GM19035 (cell line): ENCODE measurements at regions not wholly inside any gene's neighbourhood (a gene's known extent, or its start where the extent isn't known, plus 50 kb on each side); places are given as distances from the start of the nearest gene placed in this dataset.

Experiments
- ATAC-seq: cut with Tn5 transposase; IDR thresholded peaks from one replicate; pipeline ENCODE4 v1.9.1; 2021; ENCODE audit not compliant: unreplicated experiment

- ATAC-seq = no peak
Measured at GRCh38 chr21:16402752-16403151, 673.0 kb downstream of the USP25 start.

GRCh38 chr21:16404776-16405175, 675.0 kb downstream of the USP25 start:
- no peak for ATAC-seq

- ATAC-seq = no peak
Measured at GRCh38 chr21:16406355-16406754, 676.6 kb downstream of the USP25 start.

- no peak for ATAC-seq
Measured at GRCh38 chr21:16407403-16408240, 677.8 kb downstream of the USP25 start.

- no peak for ATAC-seq
Measured at GRCh38 chr21:16408280-16408679, 678.5 kb downstream of the USP25 start.

GRCh38 chr21:16409352-16409751, 679.6 kb downstream of the USP25 start:
- ATAC-seq = no peak

GRCh38 chr21:16418226-16418625, 688.4 kb downstream of the USP25 start:
- ATAC-seq = no peak

- no peak for ATAC-seq
Measured at GRCh38 chr21:16418642-16419041, 688.9 kb downstream of the USP25 start.

- ATAC-seq = no peak
Measured at GRCh38 chr21:16419188-16419921, 689.6 kb downstream of the USP25 start.

- no peak for ATAC-seq
Measured at GRCh38 chr21:16420031-16420724, 690.4 kb downstream of the USP25 start.

- ATAC-seq = no peak
Measured at GRCh38 chr21:16421007-16421406, 691.2 kb downstream of the USP25 start.

GRCh38 chr21:16421965-16422364, 692.2 kb downstream of the USP25 start:
- no peak for ATAC-seq

- ATAC-seq = no peak
Measured at GRCh38 chr21:16422702-16423101, 692.9 kb downstream of the USP25 start.

GRCh38 chr21:16423921-16424320, 694.1 kb downstream of the USP25 start:
- ATAC-seq = no peak

GRCh38 chr21:16424331-16424751, 694.6 kb downstream of the USP25 start:
- ATAC-seq = no peak

GRCh38 chr21:16425376-16425775, 695.6 kb downstream of the USP25 start:
- ATAC-seq = no peak

- ATAC-seq = no peak
Measured at GRCh38 chr21:16426936-16427335, 697.2 kb downstream of the USP25 start.

- no peak for ATAC-seq
Measured at GRCh38 chr21:16427587-16428087, 697.9 kb downstream of the USP25 start.

GRCh38 chr21:16437586-16437985, 707.8 kb downstream of the USP25 start:
- no peak for ATAC-seq

- no peak for ATAC-seq
Measured at GRCh38 chr21:16438761-16439160, 709.0 kb downstream of the USP25 start.

GRCh38 chr21:16441789-16442188, 712.0 kb downstream of the USP25 start:
- ATAC-seq = no peak
